Astrocyte (in vitro differentiated cells and primary cell): ENCODE measurements at regions not wholly inside any gene's neighbourhood (a gene's known extent, or its start where the extent isn't known, plus 50 kb on each side); places are given as distances from the start of the nearest gene placed in this dataset.

ENCODE experiments used
- DNase-seq: peaks from one replicate; pipeline ENCODE4 v3.0.0-alpha.2; 2010; ENCODE audit warnings: low read depth
- FAIRE-seq: peaks from 2 replicates; lab custom pipeline; 2011; peaks lifted over from hg19 to GRCh38; lab: Jason Lieb, UNC
- H2AFZ ChIP-seq: 2 replicates; pipeline ENCODE4 v1.6.0; 2012; ENCODE audit warnings: low read depth, low read length, inconsistent platforms
- H3K27ac ChIP-seq: 2 replicates; pipeline ENCODE4 v1.5.1; 2011; ENCODE audit warnings: low read depth, low read length, inconsistent platforms
- H3K27me3 ChIP-seq: 2 replicates; pipeline ENCODE4 v1.6.0; 2011; ENCODE audit warnings: low read length, inconsistent platforms; ENCODE audit not compliant: insufficient read depth
- H3K36me3 ChIP-seq: 2 replicates; pipeline ENCODE4 v1.5.1; 2011; ENCODE audit warnings: low read length, inconsistent platforms; ENCODE audit not compliant: insufficient read depth
- H3K4me1 ChIP-seq: 2 replicates; pipeline ENCODE4 v1.5.1; 2011; ENCODE audit warnings: low read length, inconsistent platforms; ENCODE audit not compliant: insufficient read depth
- H3K4me2 ChIP-seq: 2 replicates; pipeline ENCODE4 v1.6.0; 2012; ENCODE audit warnings: low read length, inconsistent platforms
- H3K4me3 ChIP-seq: 2 replicates; pipeline ENCODE4 v1.5.1; 2011; ENCODE audit warnings: low read depth, mild to moderate bottlenecking, low read length, inconsistent platforms; ENCODE audit not compliant: insufficient read depth
- H3K79me2 ChIP-seq: 2 replicates; pipeline ENCODE4 v1.6.0; 2012; ENCODE audit warnings: mild to moderate bottlenecking, low read length, inconsistent platforms; ENCODE audit not compliant: insufficient read depth
- H3K9ac ChIP-seq: 2 replicates; pipeline ENCODE4 v1.6.0; 2012; ENCODE audit warnings: mild to moderate bottlenecking, low read length, inconsistent platforms
- H3K9me3 ChIP-seq: 2 replicates; pipeline ENCODE4 v1.5.1; 2012; ENCODE audit warnings: low read depth, mild to moderate bottlenecking, low read length, inconsistent platforms; ENCODE audit not compliant: insufficient read depth
- H4K20me1 ChIP-seq: 2 replicates; pipeline ENCODE4 v1.6.0; 2012; ENCODE audit warnings: low read length, inconsistent platforms; ENCODE audit not compliant: insufficient read depth
- H3K27ac Mint-ChIP-seq: one replicate; pipeline ENCODE4 v1.8.0; 2021; ENCODE audit warnings: mild to moderate bottlenecking, mixed read lengths; ENCODE audit not compliant: unreplicated experiment
- H3K27me3 Mint-ChIP-seq: one replicate; pipeline ENCODE4 v1.8.0; 2021; ENCODE audit warnings: low read depth, mixed read lengths; ENCODE audit not compliant: unreplicated experiment
- H3K36me3 Mint-ChIP-seq: one replicate; pipeline ENCODE4 v1.8.0; 2021; ENCODE audit warnings: low read depth, mixed read lengths; ENCODE audit not compliant: unreplicated experiment
- H3K4me1 Mint-ChIP-seq: one replicate; pipeline ENCODE4 v1.8.0; 2021; ENCODE audit warnings: low read depth, mixed read lengths; ENCODE audit not compliant: unreplicated experiment
- H3K4me3 Mint-ChIP-seq: one replicate; pipeline ENCODE4 v1.8.0; 2021; ENCODE audit warnings: mild to moderate bottlenecking, moderate library complexity, mixed read lengths; ENCODE audit not compliant: unreplicated experiment
- H3K9me3 Mint-ChIP-seq: one replicate; pipeline ENCODE4 v1.8.0; 2021; ENCODE audit warnings: mild to moderate bottlenecking, mixed read lengths; ENCODE audit not compliant: unreplicated experiment
- CTCF ChIP-seq: IDR thresholded peaks from 2 replicates; pipeline ENCODE4 v1.5.1; 2011; ENCODE audit warnings: low read depth, mild to moderate bottlenecking, inconsistent platforms, low read length, moderate library complexity; ENCODE audit not compliant: insufficient read depth
- EZH2 ChIP-seq: IDR thresholded peaks from 2 replicates; pipeline ENCODE4 v1.6.1; 2012; ENCODE audit warnings: mild to moderate bottlenecking, low read length, inconsistent platforms; ENCODE audit not compliant: insufficient read depth

- Histone ChIP-seq H3K4me1 (peaks cover 21% of the 10 kb centered on the region), H3K9ac (no peak overlapping the region), H2AFZ (no peak overlapping the region), H3K36me3 (no peaks in the 10 kb centered on the region), H4K20me1 (peaks cover 3% of the 10 kb centered on the region), H3K4me3 (no peak overlapping the region), H3K9me3 (no peaks in the 10 kb centered on the region), H3K79me2 (no peaks in the 10 kb centered on the region), H3K4me2 (no peak overlapping the region), H3K27ac (no peak overlapping the region), H3K27me3 (peaks cover 60% of the 10 kb centered on the region)
- FAIRE-seq = no peak
- peaks cover 2% of the 10 kb centered on the region for H3K9me3 Mint-ChIP-seq
- no peaks in the 10 kb centered on the region for H3K36me3 Mint-ChIP-seq
- H3K4me1 Mint-ChIP-seq = peaks cover 24% of the 10 kb centered on the region
- DNase-seq = no peak
- no peak for TF ChIP-seq EZH2
- TF ChIP-seq CTCF = no peak
- no peak overlapping the region for H3K27ac Mint-ChIP-seq
- no peak overlapping the region for H3K4me3 Mint-ChIP-seq
- peaks cover 20% of the 10 kb centered on the region for H3K27me3 Mint-ChIP-seq
These were observed 91.4 kb upstream of the LGALSL start for GRCh38 chr2:64362562-64363026.

GRCh38 chr2:64363140-64363539, 90.8 kb upstream of the LGALSL start:
- Mint-ChIP-seq H3K4me3 (no peak overlapping the region), H3K4me1 (peaks cover 24% of the 10 kb centered on the region), H3K27ac (no peak overlapping the region), H3K27me3 (peaks cover 23% of the 10 kb centered on the region), H3K36me3 (no peaks in the 10 kb centered on the region), H3K9me3 (peaks cover 2% of the 10 kb centered on the region)
- Histone ChIP-seq H3K79me2 (no peaks in the 10 kb centered on the region), H4K20me1 (peaks cover 3% of the 10 kb centered on the region), H3K4me2 (no peak overlapping the region), H3K4me1 (peaks cover 21% of the 10 kb centered on the region), H3K27me3 (peaks cover 60% of the 10 kb centered on the region), H3K36me3 (no peaks in the 10 kb centered on the region), H2AFZ (no peak overlapping the region), H3K4me3 (no peak overlapping the region), H3K9me3 (no peaks in the 10 kb centered on the region), H3K27ac (no peak overlapping the region), H3K9ac (no peak overlapping the region)
- DNase-seq (no peak), FAIRE-seq (no peak)
- TF ChIP-seq EZH2 = no peak
- TF ChIP-seq CTCF = no peak

GRCh38 chr2:64363848-64364247, 90.1 kb upstream of the LGALSL start:
- DNase-seq (no peak), FAIRE-seq (no peak)
- H3K4me1 ChIP-seq = peaks cover 19% of the 10 kb centered on the region
- no peak overlapping the region for H3K4me2 ChIP-seq
- H3K36me3 ChIP-seq = no peaks in the 10 kb centered on the region
- H3K27ac ChIP-seq = no peak overlapping the region
- H2AFZ ChIP-seq = no peak overlapping the region
- Mint-ChIP-seq H3K9me3 (peaks cover 2% of the 10 kb centered on the region), H3K36me3 (no peaks in the 10 kb centered on the region), H3K4me1 (peaks cover 22% of the 10 kb centered on the region), H3K27me3 (peaks cover 25% of the 10 kb centered on the region), H3K27ac (no peak overlapping the region), H3K4me3 (no peak overlapping the region)
- peaks cover 3% of the 10 kb centered on the region for H4K20me1 ChIP-seq
- peaks cover 61% of the 10 kb centered on the region for H3K27me3 ChIP-seq
- no peaks in the 10 kb centered on the region for H3K9me3 ChIP-seq
- H3K4me3 ChIP-seq = no peak overlapping the region
- TF ChIP-seq EZH2 (no peak), CTCF (no peak)
- no peak overlapping the region for H3K9ac ChIP-seq
- no peaks in the 10 kb centered on the region for H3K79me2 ChIP-seq
